B cell (primary cell): ENCODE measurements at regions not wholly inside any gene's neighbourhood (a gene's known extent, or its start where the extent isn't known, plus 50 kb on each side); places are given as distances from the start of the nearest gene placed in this dataset.

Experiments
- ATAC-seq: fragments of 200-7000 bp; cut with Tn5 transposase; one replicate; pipeline ENCODE4 v1.10.0; 2021; ENCODE audit warnings: low read depth, mild to moderate bottlenecking, moderate number of reproducible peaks, moderate library complexity
- CTCF ChIA-PET: fragments of 350-600 bp; sonication (Branson Sonifier 250); formaldehyde crosslinking; loops from one replicate; lab custom pipeline; 2021; ENCODE audit warnings: antibody characterized with exemption, inconsistent platforms; lab: Charles Lee
- POLR2A ChIA-PET: fragments of 350-600 bp; sonication (Branson Sonifier 250); formaldehyde crosslinking; loops from one replicate; lab custom pipeline; 2021; ENCODE audit warnings: antibody characterized with exemption; lab: Charles Lee
- DNase-seq: peaks from one replicate; pipeline ENCODE4 v3.0.0; 2013
- H2AFZ ChIP-seq: 2 replicates; pipeline ENCODE4 v1.6.1; 2012; ENCODE audit warnings: mild to moderate bottlenecking, low read depth, low read length; ENCODE audit not compliant: insufficient read depth, poor library complexity, severe bottlenecking
- H3K27ac ChIP-seq, 2 donors: 1 replicate in 1 of 2; 2 replicates in 1 of 2; pipeline ENCODE4 v1.5.1; 2012 to 2013; ENCODE audit warnings: low read length in 2 of 2, mild to moderate bottlenecking in 2 of 2, moderate library complexity in 1 of 2
- H3K27me3 ChIP-seq, 4 experiments: fragments of 200-600 bp in 1 of 4; sonication (generic) in 1 of 4; replicated peaks in 1 of 4; 1 replicate in 2 of 4; 2 replicates in 2 of 4; pipeline versions ENCODE4 v1.6.1 to v1.7.0; 2013 to 2016; ENCODE audit warnings: low read length in 3 of 4, mild to moderate bottlenecking in 2 of 4, mixed read lengths in 1 of 4, moderate library complexity in 1 of 4; ENCODE audit not compliant: insufficient read depth in 4 of 4, control insufficient read depth in 3 of 4; ENCODE audit errors: control extremely low read depth in 1 of 4
- H3K36me3 ChIP-seq, 2 experiments: replicated peaks in 1 of 2; 1 replicate in 1 of 2; 2 replicates in 1 of 2; pipeline versions ENCODE4 v1.6.1 to v1.7.1; 2013; ENCODE audit warnings: low read length in 1 of 2; ENCODE audit not compliant: insufficient read depth in 2 of 2, control insufficient read depth in 1 of 2; ENCODE audit errors: control extremely low read depth in 1 of 2, extremely low read depth in 1 of 2
- H3K4me1 ChIP-seq, 2 donors: fragments of 200-600 bp in 1 of 2; sonication (generic) in 1 of 2; 1 replicate in 1 of 2; 2 replicates in 1 of 2; pipeline versions ENCODE4 v1.5.1 to v1.6.1; 2013 to 2017; ENCODE audit warnings: low read length in 2 of 2; ENCODE audit not compliant: control insufficient read depth in 2 of 2, insufficient read depth in 2 of 2
- H3K4me2 ChIP-seq: replicated peaks from 2 replicates; pipeline ENCODE3; 2012; ENCODE audit warnings: mild to moderate bottlenecking, low read depth, low read length; ENCODE audit not compliant: poor library complexity, severe bottlenecking
- H3K4me3 ChIP-seq, 5 experiments: fragments of 200-600 bp in 1 of 5; sonication (generic) in 1 of 5; 1 replicate in 3 of 5; 2 replicates in 2 of 5; pipeline versions ENCODE4 v1.5.1 to v1.7.0; 2011 to 2016; ENCODE audit warnings: low read length in 4 of 5, mild to moderate bottlenecking in 4 of 5, low read depth in 2 of 5, control low read depth in 1 of 5, moderate library complexity in 1 of 5; ENCODE audit not compliant: insufficient read depth in 1 of 5; ENCODE audit errors: control extremely low read depth in 1 of 5, extremely low read depth in 1 of 5
- H3K79me2 ChIP-seq: fragments of 200-600 bp; sonication (generic); one replicate; pipeline ENCODE4 v1.6.0; 2016; ENCODE audit warnings: low read length; ENCODE audit not compliant: control insufficient read depth, insufficient read depth
- H3K9ac ChIP-seq: fragments of 200-600 bp; sonication (generic); 2 replicates; pipeline ENCODE4 v1.6.1; 2017; ENCODE audit warnings: mild to moderate bottlenecking, low read length, moderate library complexity
- H3K9me3 ChIP-seq, 3 donors: one replicate each; pipeline versions ENCODE4 v1.6.1 to v1.7.1; 2013; ENCODE audit warnings: low read length in 2 of 3; ENCODE audit not compliant: control insufficient read depth in 2 of 3, insufficient read depth in 1 of 3; ENCODE audit errors: control extremely low read depth in 1 of 3
- H4K20me1 ChIP-seq: 2 replicates; pipeline ENCODE4 v1.6.0; 2012; ENCODE audit warnings: mild to moderate bottlenecking, low read length; ENCODE audit not compliant: insufficient read depth, control insufficient read depth, poor library complexity, severe bottlenecking
- H3K27ac Mint-ChIP-seq: one replicate; pipeline ENCODE4 v1.8.0; 2021; ENCODE audit warnings: mixed read lengths
- H3K27me3 Mint-ChIP-seq: one replicate; pipeline ENCODE4 v1.8.0; 2021; ENCODE audit warnings: mixed read lengths
- H3K4me1 Mint-ChIP-seq: one replicate; pipeline ENCODE4 v1.8.0; 2021; ENCODE audit warnings: mixed read lengths
- H3K4me3 Mint-ChIP-seq: one replicate; pipeline ENCODE4 v1.8.0; 2021; ENCODE audit warnings: mixed read lengths
- H3K9me3 Mint-ChIP-seq: one replicate; pipeline ENCODE4 v1.8.0; 2022; ENCODE audit warnings: mixed read lengths; ENCODE audit not compliant: insufficient read depth
- CTCF ChIP-seq: fragments of 200-600 bp; IDR thresholded peaks from one replicate; pipeline ENCODE4 v1.8.0; 2022; ENCODE audit warnings: antibody characterized with exemption, mild to moderate bottlenecking
- EZH2 ChIP-seq: IDR thresholded peaks from 2 replicates; pipeline ENCODE4 v1.6.1; 2012; ENCODE audit warnings: borderline replicate concordance, low read depth, mild to moderate bottlenecking, moderate library complexity, low read length; ENCODE audit not compliant: insufficient read depth, poor library complexity, severe bottlenecking
- WGBS: methylation state at CpG from one replicate; pipeline ENCODE4 v1.1.5; 2013; ENCODE audit warnings: missing lambda C conversion rate; ENCODE audit not compliant: insufficient coverage; 5-methylcytosine and 5-hydroxymethylcytosine counted together
- intact Hi-C: fragments of 100-400 bp; cut with micrococcal nuclease; formaldehyde crosslinking; loops from one replicate; pipeline ENCODE4 v1.10.0; 2022

GRCh38 chr4:30962939-30963338, 242.8 kb downstream of the PCDH7 start:
- H3K4me1 ChIP-seq, result no peaks in the 10 kb centered on the region
- H3K27ac Mint-ChIP-seq, result no peak overlapping the region
- H3K27me3 ChIP-seq, result no peaks in the 10 kb centered on the region
- H3K27me3 Mint-ChIP-seq, result no peaks in the 10 kb centered on the region
- H4K20me1 ChIP-seq, result no peaks in the 10 kb centered on the region
- intact Hi-C loops, result no loop called here
- no peak overlapping the region for H3K27ac ChIP-seq
- H3K4me3 Mint-ChIP-seq, result no peak overlapping the region
- H2AFZ ChIP-seq, result no peak overlapping the region
- H3K36me3 ChIP-seq, result no peaks in the 10 kb centered on the region
- CTCF ChIA-PET, result no interaction called here
- no peaks in the 10 kb centered on the region for H3K9me3 Mint-ChIP-seq
- no peak overlapping the region for H3K4me3 ChIP-seq
- POLR2A ChIA-PET, result no interaction called here
- ATAC-seq, result no peak
- no peak for TF ChIP-seq CTCF
- TF ChIP-seq EZH2, result no peak
- no peaks in the 10 kb centered on the region for H3K9me3 ChIP-seq
- DNase-seq, result no peak
- no peak overlapping the region for H3K4me2 ChIP-seq
- H3K79me2 ChIP-seq, result no peaks in the 10 kb centered on the region
- no peak overlapping the region for H3K9ac ChIP-seq
- H3K4me1 Mint-ChIP-seq, result no peaks in the 10 kb centered on the region

DNA sequence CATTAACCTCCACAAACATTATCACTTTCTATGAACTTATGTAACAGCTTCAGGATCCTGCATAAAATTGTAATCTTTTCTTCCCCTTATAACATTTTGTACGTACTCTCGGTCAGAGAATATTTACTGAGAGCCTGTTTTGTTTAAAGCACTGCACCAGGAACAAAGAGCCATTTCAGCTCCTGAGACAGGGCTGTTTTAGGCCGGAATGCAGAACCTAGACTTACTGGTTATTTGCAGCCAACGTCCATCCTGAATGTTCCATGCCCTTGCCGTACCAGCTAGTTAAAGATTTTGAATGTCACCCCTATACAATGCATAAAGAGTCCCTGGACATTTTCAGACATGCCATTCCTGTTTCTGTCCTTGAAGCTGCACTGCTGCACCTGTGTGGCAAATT, 248.8 kb downstream of the PCDH7 start:
- no peak overlapping the region for H3K27ac ChIP-seq
- H3K36me3 ChIP-seq, result no peaks in the 10 kb centered on the region
- H3K27me3 ChIP-seq, result no peaks in the 10 kb centered on the region
- H3K4me3 ChIP-seq, result no peak overlapping the region
- H3K4me1 ChIP-seq, result no peaks in the 10 kb centered on the region
- ChIA-PET POLR2A (no interaction called here), CTCF (no interaction called here)
- H4K20me1 ChIP-seq, result no peaks in the 10 kb centered on the region
- Mint-ChIP-seq H3K27ac (no peak overlapping the region), H3K27me3 (no peaks in the 10 kb centered on the region), H3K9me3 (no peaks in the 10 kb centered on the region), H3K4me1 (no peaks in the 10 kb centered on the region), H3K4me3 (no peak overlapping the region)
- H3K79me2 ChIP-seq, result no peaks in the 10 kb centered on the region
- no peak for TF ChIP-seq EZH2
- no peak for TF ChIP-seq CTCF
- 73% methylated on average over 5 of the region's 5 CpGs for WGBS
- no peak overlapping the region for H2AFZ ChIP-seq
- intact Hi-C loops, result no loop called here
- no peak overlapping the region for H3K4me2 ChIP-seq
- ATAC-seq (no peak), DNase-seq (no peak)
- no peak overlapping the region for H3K9ac ChIP-seq
- H3K9me3 ChIP-seq, result no peaks in the 10 kb centered on the region
